CD4-positive, alpha-beta memory T cell (primary cell): ENCODE measurements at regions not wholly inside any gene's neighbourhood (a gene's known extent, or its start where the extent isn't known, plus 50 kb on each side); places are given as distances from the start of the nearest gene placed in this dataset.

Source experiments
- CTCF ChIA-PET: fragments of 350-600 bp; sonication (Branson Sonifier 250); formaldehyde crosslinking; loops from one replicate; lab custom pipeline; 2021; ENCODE audit warnings: inconsistent platforms; ENCODE audit not compliant: partially characterized antibody; lab: Charles Lee
- POLR2A ChIA-PET: fragments of 350-600 bp; sonication (Branson Sonifier 250); formaldehyde crosslinking; loops from one replicate; lab custom pipeline; 2021; ENCODE audit not compliant: partially characterized antibody; lab: Charles Lee
- DNase-seq, 5 donors: peaks; one replicate each; pipeline versions ENCODE4 v3.0.0 to v3.0.0-alpha.2; 2020 to 2022; ENCODE audit warnings: mixed read lengths in 1 of 5
- H3K27ac ChIP-seq: one replicate; pipeline ENCODE4 v1.7.0; 2013; ENCODE audit warnings: low read depth, low read length
- H3K27me3 ChIP-seq: 2 replicates; pipeline ENCODE4 v1.7.0; 2013; ENCODE audit warnings: mild to moderate bottlenecking, low read length, moderate library complexity; ENCODE audit not compliant: insufficient read depth
- H3K36me3 ChIP-seq: 2 replicates; pipeline ENCODE4 v1.7.0; 2013; ENCODE audit warnings: mild to moderate bottlenecking, low read length, moderate library complexity; ENCODE audit not compliant: insufficient read depth
- H3K4me1 ChIP-seq: 2 replicates; pipeline ENCODE4 v1.7.0; 2013; ENCODE audit warnings: mild to moderate bottlenecking, low read length, moderate library complexity; ENCODE audit not compliant: insufficient read depth
- H3K4me3 ChIP-seq, 2 donors: one replicate each; pipeline ENCODE4 v1.7.0; 2013; ENCODE audit warnings: low read length in 2 of 2, mild to moderate bottlenecking in 1 of 2
- H3K9me3 ChIP-seq, 2 donors: one replicate each; pipeline ENCODE4 v1.7.0; 2013; ENCODE audit warnings: low read length in 2 of 2, control low read depth in 1 of 2; ENCODE audit not compliant: control insufficient read depth in 1 of 2
- H3K27ac Mint-ChIP-seq, 7 donors: one replicate each; pipeline ENCODE4 v1.8.0; 2020 to 2021; ENCODE audit warnings: mixed read lengths in 7 of 7, mild to moderate bottlenecking in 6 of 7, inconsistent platforms in 3 of 7, moderate library complexity in 3 of 7
- H3K27me3 Mint-ChIP-seq, 2 donors: one replicate each; pipeline ENCODE4 v1.8.0; 2020 to 2021; ENCODE audit warnings: mixed read lengths in 2 of 2
- H3K36me3 Mint-ChIP-seq, 2 donors: one replicate each; pipeline ENCODE4 v1.8.0; 2020 to 2021; ENCODE audit warnings: mixed read lengths in 2 of 2, inconsistent platforms in 1 of 2, mild to moderate bottlenecking in 1 of 2
- H3K4me1 Mint-ChIP-seq, 4 donors: one replicate each; pipeline ENCODE4 v1.8.0; 2020 to 2021; ENCODE audit warnings: mixed read lengths in 4 of 4, mild to moderate bottlenecking in 1 of 4
- H3K4me3 Mint-ChIP-seq, 8 donors: one replicate each; pipeline ENCODE4 v1.8.0; 2020 to 2021; ENCODE audit warnings: mixed read lengths in 8 of 8, mild to moderate bottlenecking in 7 of 8, moderate library complexity in 6 of 8, inconsistent platforms in 3 of 8
- H3K9me3 Mint-ChIP-seq, 8 donors: one replicate each; pipeline ENCODE4 v1.8.0; 2020 to 2021; ENCODE audit warnings: mixed read lengths in 8 of 8, mild to moderate bottlenecking in 5 of 8, inconsistent platforms in 3 of 8, moderate library complexity in 1 of 8
- intact Hi-C: fragments of 100-400 bp; cut with micrococcal nuclease; formaldehyde crosslinking; loops from one replicate; pipeline ENCODE4 v1.15.1; 2023

DNA sequence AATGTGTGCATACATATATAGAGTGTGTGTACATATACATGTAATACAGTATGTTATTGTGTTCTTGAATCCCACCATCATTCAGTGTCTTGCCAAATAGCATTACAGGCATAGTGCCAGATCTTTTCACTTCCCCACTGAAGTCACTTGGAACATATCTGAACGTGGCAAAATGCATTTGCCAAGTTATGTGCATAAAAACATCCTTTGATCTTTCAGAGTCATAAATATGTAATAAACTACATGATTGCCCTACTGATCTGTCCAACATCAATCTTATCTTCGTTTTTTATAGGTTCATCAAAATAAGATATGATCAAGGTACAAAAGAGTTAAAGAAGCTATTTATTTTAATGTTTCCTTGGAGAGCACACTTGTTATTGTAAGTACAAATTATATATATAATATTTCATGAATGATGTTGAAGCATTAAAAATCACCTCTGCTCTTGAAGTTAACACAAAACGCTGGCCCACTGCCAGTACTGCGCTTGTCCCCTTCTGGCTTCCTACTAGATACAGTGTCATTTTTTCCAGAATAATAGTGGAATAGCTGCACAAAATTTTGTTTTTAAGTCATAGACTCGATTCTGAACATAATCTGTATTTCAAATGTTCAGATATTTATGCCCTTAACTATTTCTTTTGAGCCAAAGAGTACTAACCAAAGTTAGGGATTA lies 549.5 kb upstream of the ARRDC4 start:
- Mint-ChIP-seq H3K36me3 (no peaks in the 10 kb centered on the region), H3K4me1 (no peaks in the 10 kb centered on the region), H3K27me3 (no peaks in the 10 kb centered on the region), H3K27ac (no peak overlapping the region), H3K4me3 (no peak overlapping the region), H3K9me3 (peaks cover 0 to 18% (median 5%) of the 10 kb centered on the region in 8 donors)
- no peak for DNase-seq
- Histone ChIP-seq H3K4me3 (no peak overlapping the region), H3K4me1 (no peaks in the 10 kb centered on the region), H3K27ac (no peak overlapping the region), H3K27me3 (no peaks in the 10 kb centered on the region), H3K36me3 (no peaks in the 10 kb centered on the region), H3K9me3 (no peaks in the 10 kb centered on the region)
- intact Hi-C loops = no loop called here
- POLR2A ChIA-PET = no interaction called here
- CTCF ChIA-PET = no interaction called here

- H3K27ac ChIP-seq = no peak overlapping the region
Observed at GRCh38 chr15:97420130-97420529, 540.4 kb upstream of the ARRDC4 start.

GRCh38 chr15:97425596-97425995 lies 534.9 kb upstream of the ARRDC4 start:
- intact Hi-C loops = no loop called here
- CTCF ChIA-PET = no interaction called here
- Histone ChIP-seq H3K4me3 (no peak overlapping the region), H3K9me3 (no peaks in the 10 kb centered on the region), H3K27ac (no peak overlapping the region), H3K4me1 (no peaks in the 10 kb centered on the region), H3K27me3 (no peaks in the 10 kb centered on the region), H3K36me3 (no peaks in the 10 kb centered on the region)
- Mint-ChIP-seq H3K36me3 (no peaks in the 10 kb centered on the region), H3K27ac (no peak overlapping the region), H3K27me3 (no peaks in the 10 kb centered on the region), H3K4me1 (no peaks in the 10 kb centered on the region), H3K4me3 (no peak overlapping the region), H3K9me3 (peaks cover 0 to 8% (median under 1%) of the 10 kb centered on the region in 8 donors)
- POLR2A ChIA-PET = no interaction called here
- DNase-seq = no peak

More at GRCh38 chr15:97420130-97420529, 540.4 kb upstream of the ARRDC4 start:
- no peaks in the 10 kb centered on the region for H3K36me3 ChIP-seq
- H3K27me3 ChIP-seq = no peaks in the 10 kb centered on the region
- POLR2A ChIA-PET = no interaction called here
- H3K4me1 Mint-ChIP-seq = no peaks in the 10 kb centered on the region
- DNase-seq = no peak
- intact Hi-C loops = no loop called here
- CTCF ChIA-PET = no interaction called here
- peaks cover 2 to 17% (median 10%) of the 10 kb centered on the region in 8 donors for H3K9me3 Mint-ChIP-seq
- H3K9me3 ChIP-seq = no peaks in the 10 kb centered on the region
- no peak overlapping the region for H3K4me3 ChIP-seq
- H3K36me3 Mint-ChIP-seq = no peaks in the 10 kb centered on the region
- H3K27ac Mint-ChIP-seq = no peak overlapping the region
- no peaks in the 10 kb centered on the region for H3K4me1 ChIP-seq
- H3K27me3 Mint-ChIP-seq = no peaks in the 10 kb centered on the region
- no peak overlapping the region for H3K4me3 Mint-ChIP-seq

GRCh38 chr15:97443101-97443500 lies 517.4 kb upstream of the ARRDC4 start:
- Histone ChIP-seq H3K4me3 (no peak overlapping the region), H3K9me3 (no peaks in the 10 kb centered on the region), H3K36me3 (no peaks in the 10 kb centered on the region), H3K4me1 (no peaks in the 10 kb centered on the region), H3K27me3 (no peaks in the 10 kb centered on the region), H3K27ac (no peak overlapping the region)
- Mint-ChIP-seq H3K4me3 (no peak overlapping the region), H3K4me1 (no peaks in the 10 kb centered on the region), H3K27me3 (no peaks in the 10 kb centered on the region), H3K9me3 (peaks cover 0 to 26% (median 8%) of the 10 kb centered on the region in 8 donors), H3K27ac (no peak overlapping the region), H3K36me3 (no peaks in the 10 kb centered on the region)
- no peak for DNase-seq
- intact Hi-C loops = no loop called here
- CTCF ChIA-PET = no interaction called here
- POLR2A ChIA-PET = no interaction called here

DNA sequence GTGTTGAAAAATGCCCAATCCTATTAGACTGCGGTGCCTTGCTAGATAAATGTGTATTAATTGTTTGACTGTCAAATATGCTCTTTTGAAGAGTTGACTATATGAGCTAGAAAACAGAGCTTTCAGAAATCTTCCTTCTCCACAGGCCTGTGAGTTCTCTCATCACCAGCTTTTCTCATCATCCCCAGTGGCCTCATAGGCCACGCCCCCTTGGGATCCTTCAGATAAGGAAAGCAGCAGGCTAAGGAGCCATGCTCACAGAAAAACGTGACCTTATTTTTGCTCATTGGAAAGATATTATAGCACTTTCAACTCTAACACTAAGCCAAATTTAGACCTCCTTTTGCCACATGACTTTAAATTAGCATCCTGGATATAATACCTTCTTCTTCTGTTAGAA lies 514.4 kb upstream of the ARRDC4 start:
- Histone ChIP-seq H3K36me3 (no peaks in the 10 kb centered on the region), H3K27ac (no peak overlapping the region), H3K27me3 (no peaks in the 10 kb centered on the region), H3K4me1 (no peaks in the 10 kb centered on the region), H3K4me3 (no peak overlapping the region), H3K9me3 (no peaks in the 10 kb centered on the region)
- ChIA-PET CTCF (no interaction called here), POLR2A (no interaction called here)
- DNase-seq = no peak
- Mint-ChIP-seq H3K27ac (no peak overlapping the region), H3K36me3 (no peaks in the 10 kb centered on the region), H3K4me1 (no peaks in the 10 kb centered on the region), H3K4me3 (no peak overlapping the region), H3K27me3 (no peaks in the 10 kb centered on the region), H3K9me3 (peaks cover 0 to 14% (median 5%) of the 10 kb centered on the region in 8 donors)
- intact Hi-C loops = no loop called here

DNA sequence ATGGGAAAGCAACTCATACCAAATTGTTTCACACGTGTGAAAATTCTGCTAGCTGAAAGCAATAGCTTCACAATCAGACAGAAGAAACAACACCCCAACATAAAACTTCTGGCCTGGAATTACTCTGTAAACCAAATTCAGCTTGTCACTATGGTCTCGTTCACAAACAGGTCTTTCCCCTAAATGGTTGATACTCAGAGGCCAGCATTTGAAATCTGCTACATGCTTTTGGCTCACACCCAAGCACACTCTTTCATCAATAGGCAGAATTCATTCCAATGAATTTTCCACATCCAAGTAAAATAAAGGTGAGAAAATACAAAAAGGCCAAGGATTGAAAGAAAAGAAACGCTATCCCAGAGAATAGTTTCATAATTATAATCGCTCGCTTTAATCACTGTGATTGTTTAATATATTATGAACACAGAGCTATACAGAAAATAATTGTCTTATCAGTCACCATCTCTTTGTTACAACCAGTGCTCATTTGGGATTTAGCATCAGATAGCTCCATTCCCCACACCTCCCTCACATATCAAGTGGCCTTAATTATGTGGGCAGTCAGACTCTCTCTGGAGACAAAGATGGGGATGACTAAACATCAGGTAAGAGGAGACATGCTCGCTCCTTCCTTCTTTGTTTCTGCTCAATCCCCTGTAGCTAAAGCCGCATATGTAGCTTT lies 503.8 kb upstream of the ARRDC4 start:
- H3K4me1 Mint-ChIP-seq = no peaks in the 10 kb centered on the region
- Histone ChIP-seq H3K4me3 (no peak overlapping the region), H3K4me1 (no peaks in the 10 kb centered on the region), H3K9me3 (no peaks in the 10 kb centered on the region), H3K36me3 (no peaks in the 10 kb centered on the region), H3K27ac (no peak overlapping the region), H3K27me3 (no peaks in the 10 kb centered on the region)
- POLR2A ChIA-PET = no interaction called here
- CTCF ChIA-PET = no interaction called here
- H3K27me3 Mint-ChIP-seq = no peaks in the 10 kb centered on the region
- H3K4me3 Mint-ChIP-seq = no peak overlapping the region
- intact Hi-C loops = no loop called here
- DNase-seq = no peak
- H3K27ac Mint-ChIP-seq = no peak overlapping the region
- no peaks in the 10 kb centered on the region for H3K36me3 Mint-ChIP-seq
- H3K9me3 Mint-ChIP-seq = peaks cover 0 to 4% (median 0%) of the 10 kb centered on the region in 8 donors

DNA sequence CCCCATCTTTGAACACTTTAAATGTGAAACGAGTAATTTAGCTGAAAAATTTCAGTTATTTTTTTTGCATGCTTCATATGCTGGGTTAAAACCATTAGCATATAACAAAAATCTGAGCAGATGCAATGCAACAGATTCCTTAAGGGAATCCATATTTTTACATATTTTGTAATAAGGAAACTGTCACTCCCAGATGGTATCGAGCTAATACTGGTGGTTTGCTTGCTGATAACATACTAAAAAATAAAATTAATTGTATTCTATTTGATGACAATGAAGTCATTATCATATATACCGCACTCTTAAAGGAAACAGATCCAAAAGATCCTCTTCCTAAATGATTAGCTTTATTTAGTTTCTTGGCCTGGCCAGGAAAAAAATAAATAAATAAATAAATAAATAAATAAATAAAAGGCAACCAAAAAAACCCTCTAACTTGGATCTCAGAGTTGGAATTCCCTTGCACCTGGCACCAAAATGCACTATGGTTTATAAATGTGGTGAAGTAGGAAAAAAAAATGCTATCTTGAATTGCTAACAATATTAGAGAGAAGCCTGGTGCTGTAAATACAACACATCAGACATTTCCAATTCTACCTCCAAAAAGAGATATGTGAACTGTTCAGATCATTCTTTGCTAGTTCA lies 503.2 kb upstream of the ARRDC4 start:
- no peak for DNase-seq
- H3K4me1 ChIP-seq = no peaks in the 10 kb centered on the region
- ChIA-PET POLR2A (no interaction called here), CTCF (interaction anchor here (0.6 kb wide), 1 partner anchor 1174 kb away, joined by 3 read pairs; no protein-coding TSS in a partner anchor)
- Mint-ChIP-seq H3K36me3 (no peaks in the 10 kb centered on the region), H3K9me3 (peaks cover 0 to 4% (median 0%) of the 10 kb centered on the region in 8 donors), H3K27me3 (no peaks in the 10 kb centered on the region), H3K4me3 (no peak overlapping the region), H3K4me1 (no peaks in the 10 kb centered on the region), H3K27ac (no peak overlapping the region)
- no peaks in the 10 kb centered on the region for H3K27me3 ChIP-seq
- no peaks in the 10 kb centered on the region for H3K36me3 ChIP-seq
- no peaks in the 10 kb centered on the region for H3K9me3 ChIP-seq
- intact Hi-C loops = no loop called here
- H3K4me3 ChIP-seq = no peak overlapping the region
- no peak overlapping the region for H3K27ac ChIP-seq
